HL-60 (cell line): ENCODE measurements at regions not wholly inside any gene's neighbourhood (a gene's known extent, or its start where the extent isn't known, plus 50 kb on each side); places are given as distances from the start of the nearest gene placed in this dataset.

Source experiments
- DNase-seq, 2 experiments: peaks; one replicate each; pipeline ENCODE4 v3.0.0-alpha.2; 2010 to 2020; ENCODE audit warnings: low read depth in 1 of 2, low spot score in 1 of 2
- H3K27ac ChIP-seq: fragments of 250-450 bp; sonication (Bioruptor Pico); replicated peaks from 2 replicates; pipeline ENCODE4 v1.5.1; 2020; ENCODE audit warnings: mild to moderate bottlenecking, moderate library complexity
- H3K27me3 ChIP-seq: fragments of 250-450 bp; sonication (Bioruptor Pico); 2 replicates; pipeline ENCODE4 v1.5.1; 2021; ENCODE audit warnings: mild to moderate bottlenecking, moderate library complexity; ENCODE audit not compliant: insufficient read depth, poor library complexity, severe bottlenecking
- H3K4me3 ChIP-seq: replicated peaks from 2 replicates; pipeline ENCODE4 v1.5.1; 2011; ENCODE audit warnings: mild to moderate bottlenecking, control low read depth, low read length; ENCODE audit not compliant: insufficient read depth
- CTCF ChIP-seq: IDR thresholded peaks from one replicate; pipeline ENCODE4 v1.5.1; 2011; ENCODE audit warnings: low read length, control low read depth, inconsistent platforms; ENCODE audit not compliant: insufficient read depth
- GABPA ChIP-seq: IDR thresholded peaks from 2 replicates; pipeline ENCODE4 v1.6.1; 2012; ENCODE audit warnings: low read depth
- POLR2AphosphoS5 ChIP-seq: IDR thresholded peaks from 2 replicates; pipeline ENCODE4 v1.6.1; 2012; ENCODE audit warnings: low read depth
- REST ChIP-seq: IDR thresholded peaks from 2 replicates; pipeline ENCODE4 v1.6.1; 2012; ENCODE audit warnings: low read depth; ENCODE audit not compliant: insufficient replicate concordance
- SPI1 ChIP-seq: IDR thresholded peaks from 2 replicates; pipeline ENCODE4 v1.6.1; 2012; ENCODE audit warnings: low read depth, mild to moderate bottlenecking, borderline replicate concordance

GRCh38 chr1:57770236-57770635 lies 346.4 kb upstream of the DAB1 start:
- no peak overlapping the region for H3K27ac ChIP-seq
- no peak overlapping the region for H3K4me3 ChIP-seq
- DNase-seq, result no peak
- H3K27me3 ChIP-seq, result no peaks in the 10 kb centered on the region
- TF ChIP-seq GABPA (no peak), REST (no peak), POLR2AphosphoS5 (no peak), CTCF (no peak), SPI1 (no peak)

- no peak for DNase-seq
Measured at GRCh38 chr1:57761628-57762027, 337.8 kb upstream of the DAB1 start.

GRCh38 chr1:57752843-57753242 lies 329.0 kb upstream of the DAB1 start:
- no peak for DNase-seq

More at GRCh38 chr1:57761628-57762027, 337.8 kb upstream of the DAB1 start:
- TF ChIP-seq CTCF (no peak), REST (no peak), GABPA (no peak), POLR2AphosphoS5 (no peak), SPI1 (no peak)
- no peaks in the 10 kb centered on the region for H3K27me3 ChIP-seq
- no peak overlapping the region for H3K27ac ChIP-seq
- H3K4me3 ChIP-seq, result no peak overlapping the region

More at GRCh38 chr1:57752843-57753242, 329.0 kb upstream of the DAB1 start:
- Histone ChIP-seq H3K27ac (no peak overlapping the region), H3K4me3 (no peak overlapping the region), H3K27me3 (peaks cover 6% of the 10 kb centered on the region)
- TF ChIP-seq REST, result no peak
- no peak for TF ChIP-seq POLR2AphosphoS5
- no peak for TF ChIP-seq GABPA
- TF ChIP-seq SPI1, result no peak
- no peak for TF ChIP-seq CTCF
